NCI-H748 treated with DMSO at 0.1 percent for 48 hours (cell line): ENCODE measurements at regions not wholly inside any gene's neighbourhood (a gene's known extent, or its start where the extent isn't known, plus 50 kb on each side); places are given as distances from the start of the nearest gene placed in this dataset.
A peak's percentile ranks its signal among the peaks of the same experiment; 100 is the strongest.

Source experiments
- DNase-seq: peaks from one replicate; lab custom pipeline; 2025; lab: John Stamatoyannopoulos, UW

DNA sequence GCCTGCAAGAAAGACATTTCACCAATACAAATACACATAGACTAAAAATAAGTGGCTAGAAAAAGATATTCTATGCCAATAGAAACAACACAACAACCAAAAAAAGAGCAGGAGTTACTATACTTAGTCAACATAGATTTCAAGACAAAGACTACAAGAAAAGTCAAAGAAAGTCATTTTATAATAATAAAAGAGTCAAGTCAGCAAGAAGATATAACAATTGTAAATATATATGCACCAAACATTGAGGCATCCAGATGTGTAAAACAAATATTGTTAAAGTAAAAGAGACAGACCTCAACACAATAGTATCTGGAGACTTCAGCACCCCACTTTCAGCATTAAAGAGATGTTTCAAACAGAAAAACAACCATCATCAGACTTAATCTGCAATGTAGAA, 104.6 kb downstream of the AMY1C start:
- DNase-seq = no peak

DNA sequence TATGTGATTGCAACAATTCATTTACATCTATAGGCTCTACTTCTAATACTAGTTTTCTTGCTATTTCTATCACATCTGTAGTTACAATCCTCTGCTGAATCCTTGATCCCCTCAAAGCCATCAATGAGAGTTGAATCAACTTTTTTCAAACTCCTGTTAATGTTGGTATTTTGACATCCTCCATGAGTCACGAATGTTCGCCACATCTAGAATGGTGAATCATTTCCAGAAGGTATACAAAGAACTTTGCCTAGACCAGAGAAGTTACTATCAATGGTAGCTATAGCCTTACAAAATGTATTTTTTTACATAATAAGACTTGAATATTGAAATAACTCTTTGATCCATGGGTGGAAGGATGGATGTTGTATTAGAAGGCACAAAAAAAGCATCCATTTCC, 110.0 kb downstream of the AMY1C start:
- no peak for DNase-seq

DNA sequence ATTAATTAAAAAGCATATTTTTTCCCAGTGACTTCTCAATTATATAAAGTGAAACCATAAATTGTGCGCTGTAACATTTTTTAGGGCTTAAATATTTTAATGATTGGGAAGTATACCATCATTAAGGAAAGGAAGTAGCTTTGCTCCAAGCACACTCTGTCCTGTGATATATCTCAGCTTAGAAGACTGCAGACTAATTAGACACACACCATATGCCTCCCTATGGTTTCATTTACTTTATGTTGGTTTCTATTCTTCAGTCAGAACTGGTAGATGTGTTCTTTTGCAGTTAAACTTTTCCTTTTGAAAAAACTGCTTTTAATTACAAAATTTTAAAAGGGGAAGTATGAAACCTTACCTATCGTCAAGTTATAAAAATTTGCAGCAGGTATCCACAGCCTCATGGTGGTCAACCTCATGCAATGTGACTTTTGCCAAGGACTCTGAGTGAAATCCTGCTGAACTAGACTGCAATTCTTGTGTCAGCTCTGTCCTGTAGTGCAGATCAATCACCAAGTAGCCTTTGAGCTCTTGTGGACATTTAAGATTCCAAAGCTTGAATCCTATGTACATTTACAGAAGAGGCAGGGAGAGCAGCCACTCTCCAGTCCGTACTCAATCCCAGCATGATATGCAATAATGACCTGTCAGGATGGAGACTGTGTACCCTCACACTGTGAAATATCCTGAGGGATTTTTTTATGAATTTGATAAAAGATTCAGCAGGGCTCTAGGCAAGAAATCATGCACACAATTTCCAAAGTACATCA, 149.1 kb downstream of the AMY1C start:
- DNase-seq = no peak

DNA sequence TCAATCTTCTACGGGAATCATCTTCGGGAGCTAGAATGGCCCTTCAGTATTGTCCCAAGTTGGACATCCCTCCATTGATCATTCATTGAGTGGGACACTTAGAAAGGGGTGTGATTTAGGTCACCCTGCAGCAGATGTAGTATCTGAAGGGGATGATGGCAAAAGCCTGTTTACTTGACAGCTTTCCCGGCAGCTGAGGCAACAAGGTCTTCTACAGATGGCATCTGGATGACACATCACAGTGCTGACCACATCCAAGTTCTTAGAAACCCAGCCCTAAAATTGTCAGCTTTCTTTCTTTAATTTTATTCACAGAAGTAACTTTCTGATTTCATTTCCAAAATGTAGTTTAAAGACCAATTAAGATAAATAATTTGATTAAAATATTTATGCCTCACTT, 150.3 kb downstream of the AMY1C start:
- no peak for DNase-seq

DNA sequence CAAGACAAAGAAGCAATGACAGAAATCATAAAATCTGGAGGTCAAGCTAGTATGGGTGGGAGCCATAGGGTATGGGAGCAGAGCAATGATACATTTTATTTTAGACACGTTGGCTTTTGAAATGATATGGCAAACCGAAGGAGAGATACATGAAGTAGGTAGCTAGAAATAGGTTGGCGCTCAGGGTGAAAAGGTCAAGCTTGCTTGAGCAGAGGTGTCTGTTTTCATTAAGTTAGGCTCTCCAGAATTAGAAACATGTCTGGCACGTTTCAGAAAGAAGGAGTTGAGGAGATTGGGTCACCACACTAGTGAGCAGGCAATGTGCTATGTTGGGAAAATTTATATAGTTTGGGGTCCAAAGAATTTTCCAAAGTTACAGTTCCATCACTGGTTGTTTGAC, 151.4 kb downstream of the AMY1C start:
- DNase-seq = no peak

DNA sequence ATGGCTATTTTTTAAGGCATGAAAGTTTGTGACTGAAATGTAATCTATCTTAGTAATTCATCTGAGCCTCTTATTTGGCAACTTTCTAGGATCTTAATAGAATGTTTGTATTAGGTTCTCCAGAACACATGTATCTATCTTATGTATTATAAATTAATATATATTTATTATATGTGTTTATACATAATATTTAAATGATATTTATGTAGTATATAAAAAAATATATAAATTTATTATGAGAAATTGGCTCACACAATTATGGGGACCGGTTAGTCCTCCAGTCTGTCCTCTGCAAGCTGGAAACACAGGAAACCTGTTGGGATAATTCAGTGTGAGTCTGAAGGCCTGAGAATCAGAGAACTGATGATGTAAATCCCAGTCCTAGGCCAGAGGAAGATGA, 155.7 kb downstream of the AMY1C start:
- DNase-seq = no peak

DNA sequence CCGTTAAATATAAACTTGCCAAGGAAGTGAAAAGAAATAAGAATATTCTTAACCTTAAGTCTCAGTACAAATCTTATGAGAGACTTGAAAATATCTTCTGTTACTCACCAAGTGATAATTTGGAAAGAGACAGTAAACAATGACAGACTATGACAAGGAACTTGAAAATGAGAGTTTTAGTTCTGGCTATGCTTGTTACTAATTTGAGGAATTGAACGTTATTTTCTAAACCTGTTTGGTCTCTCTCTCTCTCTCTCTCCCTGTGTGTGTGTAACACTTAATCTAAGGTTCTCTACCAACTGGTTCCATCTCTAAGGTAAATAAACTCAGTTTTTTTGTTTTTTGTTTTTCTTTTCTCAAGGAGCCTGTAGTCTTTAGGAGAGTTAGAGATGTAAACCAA, 161.8 kb downstream of the AMY1C start:
- no peak for DNase-seq

DNA sequence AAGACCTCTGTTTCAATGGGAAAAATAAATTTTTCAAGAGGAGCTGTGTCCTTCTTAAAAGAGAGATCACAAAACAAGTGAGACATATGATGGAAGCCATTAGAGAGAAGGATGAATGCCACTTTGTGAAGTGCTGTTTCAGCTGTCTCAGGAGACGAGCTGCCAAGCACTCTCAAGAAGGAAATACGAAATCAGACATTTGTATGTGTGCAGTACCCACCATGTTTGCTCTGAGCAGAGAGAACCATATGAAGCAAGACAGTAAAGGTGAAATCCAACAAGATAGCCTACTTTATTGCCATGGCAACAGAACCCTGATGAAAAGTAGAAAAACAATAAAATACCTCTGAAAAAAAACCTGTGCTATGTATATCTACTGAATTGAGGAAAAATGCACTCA, 168.1 kb downstream of the AMY1C start:
- DNase-seq = no peak

DNA sequence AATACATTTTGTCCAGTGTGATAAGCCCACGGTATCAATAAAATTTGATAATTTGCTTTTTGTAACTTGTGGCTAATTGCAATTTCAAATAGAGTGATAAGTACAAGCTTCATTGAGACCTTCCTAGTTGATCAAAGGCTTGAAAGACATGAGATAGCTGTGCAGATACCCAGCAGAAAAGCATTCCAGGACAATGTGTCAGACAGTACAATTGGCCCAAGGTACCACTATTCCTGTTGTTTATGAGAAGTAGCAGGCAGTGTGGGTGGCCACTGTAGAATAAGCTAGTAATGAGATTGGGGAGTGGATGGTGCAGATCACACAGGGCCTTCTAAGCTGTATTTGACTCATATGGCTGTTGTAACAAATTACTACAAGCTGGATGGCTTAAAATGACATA, 182.2 kb downstream of the AMY1C start:
- no peak for DNase-seq

DNA sequence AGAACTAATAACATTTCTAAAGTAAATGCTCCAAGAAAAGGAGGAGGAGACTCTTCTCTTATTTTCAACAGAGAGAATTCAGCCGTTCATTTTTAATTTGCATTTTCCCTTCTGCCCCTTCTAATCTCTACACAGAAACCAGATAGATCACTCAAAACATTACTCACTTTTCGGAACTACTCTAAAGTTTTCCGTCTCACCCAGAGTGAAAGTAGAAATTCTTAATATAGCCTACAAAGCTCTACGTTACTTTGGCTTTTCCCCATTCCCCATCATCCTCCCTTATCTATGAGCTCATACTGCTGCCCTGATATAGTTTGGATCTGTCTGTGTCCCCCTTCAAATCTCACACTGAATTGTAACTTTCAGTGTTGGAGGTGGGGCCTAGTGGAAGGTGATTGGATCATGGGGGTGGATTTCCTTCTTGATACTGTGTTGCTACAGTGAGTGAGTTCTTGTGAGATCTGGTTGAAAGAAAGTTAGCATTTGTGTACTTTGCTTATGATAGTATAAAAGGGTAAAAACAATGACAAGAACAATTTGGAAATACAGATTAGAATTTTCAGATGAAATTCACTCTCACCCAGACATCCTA, 188.2 kb downstream of the AMY1C start:
- DNase-seq = no peak

DNA sequence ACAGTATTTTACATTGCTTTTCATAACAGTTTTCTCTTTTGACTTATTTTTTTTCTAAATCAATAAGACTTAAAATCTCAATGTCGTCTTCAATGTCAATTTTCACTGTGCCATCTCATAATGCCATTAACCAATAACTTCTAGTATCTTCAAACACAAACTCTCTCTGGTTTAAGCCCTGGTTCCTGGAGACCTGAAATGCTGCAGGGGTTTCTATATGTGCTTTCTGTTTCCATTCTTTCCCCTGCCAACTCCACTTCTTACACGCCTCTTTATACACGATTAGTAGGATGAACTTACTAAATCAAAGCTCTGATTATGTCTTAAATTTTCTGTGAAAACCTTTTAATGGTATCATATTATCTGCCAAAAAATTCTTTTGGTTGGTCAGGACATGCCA, 191.4 kb downstream of the AMY1C start:
- DNase-seq = no peak

DNA sequence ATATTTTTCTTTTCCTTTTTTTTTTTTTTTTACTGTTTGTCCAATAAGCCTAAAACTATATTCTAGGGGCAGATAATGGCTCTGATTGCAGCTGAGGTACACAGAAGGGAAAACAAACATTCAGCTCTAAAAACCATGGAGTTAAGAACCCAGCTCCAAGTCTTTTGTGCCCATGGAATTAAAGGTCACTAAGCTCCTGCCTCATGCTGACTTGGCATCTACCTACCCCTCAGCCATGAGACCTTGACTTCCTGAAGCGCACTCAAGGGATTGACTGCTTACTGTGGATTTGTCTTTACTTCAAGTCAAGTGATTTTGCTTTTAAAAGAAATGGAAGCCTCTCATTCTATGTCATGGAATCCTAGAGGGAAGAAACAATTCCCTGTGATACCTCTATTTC, 192.3 kb downstream of the AMY1C start:
- no peak for DNase-seq

DNA sequence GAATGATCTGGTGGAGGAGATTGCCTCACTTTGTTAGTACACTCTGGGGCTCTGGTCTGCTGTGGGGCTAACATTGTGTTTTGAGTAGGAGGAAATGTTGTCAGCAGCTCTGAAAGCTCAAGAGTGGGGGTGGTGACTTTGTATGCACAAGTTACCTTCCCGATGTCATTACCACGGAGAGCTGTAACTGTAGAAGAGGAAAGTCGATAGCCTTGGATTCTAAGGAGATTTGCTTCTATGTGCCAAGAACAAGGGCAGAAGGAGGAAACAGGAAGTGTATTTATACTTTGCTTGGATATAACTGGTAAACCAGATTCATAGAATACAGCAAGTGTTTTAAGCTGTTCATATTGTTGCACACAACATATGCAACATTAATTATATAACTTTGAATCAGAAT, 196.1 kb downstream of the AMY1C start:
- no peak for DNase-seq

DNA sequence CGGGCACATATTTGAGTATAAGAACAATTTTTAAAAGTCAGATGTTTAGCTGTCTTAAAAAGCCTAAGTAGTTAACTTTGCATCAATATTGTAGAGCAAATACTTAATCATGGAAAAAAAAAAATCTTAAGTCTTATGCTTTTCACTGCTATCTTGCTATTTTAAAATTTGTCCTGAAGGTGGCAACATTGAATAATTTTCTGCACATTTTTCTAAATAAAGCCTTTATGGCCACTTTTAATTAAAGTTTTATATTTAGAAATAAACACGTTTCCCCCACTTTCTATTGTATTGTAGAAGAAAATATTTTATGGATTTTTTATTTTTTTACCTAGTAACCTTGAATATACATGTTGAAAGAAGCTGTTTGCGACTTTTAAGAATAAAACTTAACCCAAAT, 198.8 kb downstream of the AMY1C start:
- peak; percentile 12 for DNase-seq

DNA sequence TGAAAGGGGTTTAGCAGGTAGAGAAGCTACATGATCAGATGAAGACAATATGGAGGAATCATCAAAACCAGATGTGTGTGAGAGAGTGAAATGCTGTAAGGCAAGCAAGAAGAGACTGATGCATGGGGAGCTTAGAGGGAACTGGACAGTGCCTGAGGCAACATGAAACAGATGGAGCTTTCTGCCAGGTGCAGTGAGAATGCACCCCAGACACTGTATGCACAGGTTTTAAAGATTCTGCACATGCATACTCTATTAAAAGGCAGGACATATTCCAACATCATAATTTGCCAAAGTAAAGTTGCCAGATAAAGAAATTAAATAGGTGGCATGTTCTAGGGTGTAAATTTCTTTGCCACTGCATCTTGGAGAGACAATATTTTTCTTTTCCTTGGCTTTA, 200.1 kb downstream of the AMY1C start:
- DNase-seq = no peak

DNA sequence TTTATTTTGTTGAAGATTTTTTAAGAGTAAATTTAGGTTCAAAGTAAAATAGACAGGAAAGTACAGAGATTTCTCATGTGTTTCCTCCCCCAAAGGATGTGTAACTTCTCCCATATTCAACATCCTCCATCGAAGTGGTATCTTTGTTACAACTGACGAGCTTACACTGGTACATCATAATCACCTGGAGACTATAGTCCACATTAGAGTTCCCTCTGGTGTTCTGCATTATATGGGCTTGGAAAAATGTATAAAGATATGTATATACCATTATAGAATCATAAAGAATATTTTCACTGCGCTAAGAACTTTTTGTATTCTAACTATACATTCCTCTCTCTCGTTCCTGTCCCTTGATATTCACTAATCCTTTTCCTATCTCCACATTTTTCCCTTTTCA, 203.7 kb downstream of the AMY1C start:
- DNase-seq = no peak

DNA sequence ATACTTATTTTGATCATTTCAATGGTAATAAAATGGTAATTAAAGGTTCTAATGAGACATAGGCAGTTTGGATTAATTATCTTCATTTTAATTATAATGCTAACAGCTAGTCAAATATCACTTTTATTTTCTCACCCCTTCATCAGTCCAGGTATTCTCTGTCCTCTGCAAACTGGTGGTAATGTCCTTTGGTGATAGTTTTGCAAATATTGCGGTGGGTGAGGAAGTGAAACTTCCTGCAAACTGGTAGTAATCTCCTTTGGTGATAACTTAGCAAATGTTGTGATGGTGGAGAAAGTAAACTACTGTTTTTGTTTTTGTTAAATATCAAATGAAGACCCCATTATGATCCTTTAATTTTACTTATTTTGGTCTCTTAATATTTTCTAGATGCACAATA, 209.0 kb downstream of the AMY1C start:
- no peak for DNase-seq

DNA sequence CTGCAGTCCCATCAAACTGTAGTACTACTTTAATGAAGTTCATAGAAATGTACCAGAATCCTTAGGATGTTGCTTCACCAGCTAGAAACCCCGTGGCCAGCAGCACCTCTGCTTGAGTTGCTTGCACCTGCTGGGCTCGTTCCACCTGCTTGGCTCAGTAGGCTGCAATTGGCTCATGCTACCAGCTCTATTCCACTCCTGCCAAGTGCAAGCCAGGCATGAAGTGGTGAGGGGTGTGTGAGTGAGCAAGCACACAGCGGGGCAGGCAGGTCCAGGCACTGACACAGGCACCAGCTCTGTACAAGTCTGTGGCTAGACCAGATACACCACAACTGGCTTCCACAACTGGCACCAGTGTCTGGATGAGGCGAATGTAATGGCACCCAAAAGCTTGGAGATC, 209.9 kb downstream of the AMY1C start:
- DNase-seq = no peak

DNA sequence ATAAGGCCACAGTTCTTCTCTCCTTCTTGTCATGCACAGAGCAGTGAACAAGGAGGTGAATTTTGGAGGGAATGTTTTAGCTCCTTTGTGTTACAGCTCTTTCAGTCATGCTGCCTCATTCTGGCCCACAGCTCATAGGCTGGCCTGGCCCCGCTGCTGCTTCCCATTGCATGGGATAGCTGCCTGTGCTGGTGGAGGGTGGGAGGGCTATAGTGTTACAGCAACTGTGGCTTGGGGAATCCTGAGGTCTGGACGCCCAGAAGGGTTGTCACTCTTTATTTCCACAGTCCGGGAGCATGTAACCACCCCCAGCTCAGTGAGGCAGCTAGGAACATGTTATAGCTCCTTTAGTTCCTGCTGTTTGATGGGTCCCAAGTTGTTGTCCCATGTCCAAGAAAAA, 210.3 kb downstream of the AMY1C start:
- no peak for DNase-seq

DNA sequence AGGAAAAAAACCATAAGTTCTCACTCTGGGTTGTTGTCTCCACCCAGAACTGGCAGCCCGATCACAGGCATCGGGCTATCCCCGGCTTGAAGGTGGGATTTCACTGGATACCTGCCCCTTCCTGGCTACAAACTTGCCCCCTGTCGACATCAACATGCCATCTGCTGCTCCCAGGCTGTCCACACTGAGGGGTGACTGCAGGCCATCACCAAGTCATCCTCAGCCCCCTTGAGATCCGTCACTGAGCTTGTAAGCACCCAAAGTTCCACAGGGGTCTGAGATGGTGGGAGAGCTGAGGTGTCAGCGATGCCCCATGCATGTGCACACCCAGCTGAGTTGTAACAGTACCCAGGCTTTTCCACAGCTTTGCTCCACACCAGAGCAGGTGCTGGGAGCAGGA, 211.0 kb downstream of the AMY1C start:
- no peak for DNase-seq

DNA sequence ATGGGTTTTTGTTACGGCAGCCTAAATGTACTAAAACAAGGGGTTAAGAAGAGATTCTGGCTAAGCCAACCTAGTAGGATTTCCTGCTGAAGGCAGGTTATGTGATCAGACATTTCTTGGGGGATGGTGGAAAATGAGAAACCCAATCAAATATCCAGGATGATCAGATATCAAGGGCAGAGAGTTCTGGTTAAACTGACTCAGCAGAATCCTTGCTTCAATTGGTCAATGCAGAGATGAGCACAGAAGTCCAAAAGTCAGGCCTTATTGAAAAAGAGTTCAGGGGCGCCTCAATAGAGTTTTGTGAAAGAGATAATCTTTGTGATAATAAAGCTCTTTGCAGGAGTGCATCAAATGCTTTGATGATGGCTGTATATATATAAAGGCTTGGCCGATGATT, 237.1 kb downstream of the AMY1C start:
- no peak for DNase-seq

DNA sequence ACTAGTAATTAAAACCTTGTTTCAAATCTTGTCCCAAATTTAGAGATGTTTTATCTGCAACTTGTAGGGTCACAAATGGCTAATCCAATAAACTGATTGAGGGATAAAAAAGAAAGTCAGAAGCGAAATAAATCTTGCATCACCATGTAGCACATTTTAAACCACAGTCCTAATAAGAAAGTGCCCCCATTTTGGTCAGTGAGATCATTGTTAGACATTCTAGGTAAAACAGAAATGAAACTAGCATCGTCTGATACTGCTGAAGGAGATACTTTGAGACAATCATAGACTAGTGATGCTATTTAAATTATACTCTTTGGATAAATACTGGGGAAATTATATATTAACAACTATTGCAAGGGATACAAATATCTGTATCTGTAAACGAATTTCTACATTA, 247.9 kb downstream of the AMY1C start:
- DNase-seq = no peak

DNA sequence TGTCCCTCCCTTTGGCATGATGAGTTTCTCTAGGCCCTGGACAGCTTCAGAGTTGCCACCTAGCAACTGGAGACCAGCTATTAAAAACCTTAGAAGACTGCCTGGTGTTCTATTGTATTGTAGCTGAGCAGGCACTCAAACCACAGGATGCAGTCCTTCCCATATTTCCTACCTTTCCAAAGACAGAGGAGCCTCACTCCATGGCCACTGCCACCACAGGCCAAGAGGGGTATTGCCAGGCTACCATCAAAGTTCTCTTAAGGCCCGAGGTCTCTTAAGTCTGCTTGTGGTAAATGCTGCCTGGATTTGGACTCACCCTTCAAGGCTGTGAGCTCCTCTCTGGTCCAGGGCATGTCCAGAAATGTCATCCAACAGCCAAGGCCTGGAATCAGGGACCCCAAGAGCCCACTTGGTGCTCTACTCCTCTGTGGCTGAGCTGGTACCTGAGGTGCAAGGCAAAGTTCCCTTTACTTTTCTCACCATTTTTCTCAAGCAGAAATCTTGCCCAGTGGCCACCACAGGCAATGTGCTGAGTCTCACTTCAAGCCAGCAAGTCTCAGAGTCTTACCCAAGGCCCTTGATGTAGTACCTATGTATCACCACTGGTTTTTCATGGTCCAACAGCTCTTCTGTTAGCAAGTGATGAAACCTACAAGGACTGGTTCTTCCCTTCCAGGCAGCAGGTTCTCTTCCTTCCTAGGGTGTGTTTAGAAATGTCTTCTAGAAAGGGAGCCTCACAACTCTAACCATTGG, 269.4 kb downstream of the AMY1C start:
- DNase-seq = no peak

DNA sequence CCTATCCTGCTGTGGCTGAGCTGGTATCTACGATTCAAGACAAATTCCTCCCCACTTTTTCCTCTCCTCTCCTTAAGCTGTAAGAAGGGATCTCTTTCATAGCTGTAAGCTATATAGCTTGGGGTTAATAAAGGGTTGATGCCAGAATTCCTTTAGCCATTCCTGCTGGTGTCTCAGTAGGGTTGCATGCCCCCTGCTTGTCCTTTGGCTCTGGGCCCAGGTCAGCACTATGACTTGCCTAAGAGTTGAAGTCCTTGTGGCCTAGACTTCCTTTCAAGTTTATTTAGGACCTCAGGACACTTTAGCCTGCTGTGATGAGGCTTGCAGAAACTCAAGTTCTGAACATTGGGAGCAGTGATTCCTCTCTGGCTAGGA, 270.0 kb downstream of the AMY1C start:
- DNase-seq = no peak
